ENCODE measurements at regions not wholly inside any gene's neighbourhood (a gene's known extent, or its start where the extent isn't known, plus 50 kb on each side); places are given as distances from the start of the nearest gene placed in this dataset.

DNA sequence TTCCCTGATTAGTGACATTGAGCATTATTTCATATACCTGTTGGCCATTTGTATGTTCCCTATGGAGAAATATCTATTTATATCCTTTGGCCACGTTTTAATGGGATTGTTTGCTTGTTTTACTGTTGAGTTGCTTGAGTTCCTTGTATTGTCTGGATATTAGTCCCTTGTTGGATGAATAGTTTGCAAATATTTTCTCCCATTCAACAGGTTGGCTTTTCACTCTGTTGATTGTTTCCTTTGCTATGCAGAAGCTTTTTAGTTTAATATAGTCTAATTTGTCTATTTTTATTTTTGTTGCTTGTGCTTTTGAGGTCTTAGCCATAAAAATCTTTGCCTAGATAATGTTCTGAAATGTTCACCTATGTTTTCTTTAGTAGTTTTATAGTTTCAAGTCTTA is 60.2 kb upstream of the HUWE1 start:
- no peak for TF ChIP-seq POLR2A (IDR thresholded peaks at IDR 0.05; ENCODE audit: low read length)
- TF ChIP-seq GATA1 (IDR thresholded peaks at IDR 0.05; ENCODE audit: low read depth, low read length), result no peak

Data from erythroblast (primary cell).